Upper lobe of right lung (tissue), 1 donor: ENCODE measurements at regions not wholly inside any gene's neighbourhood (a gene's known extent, or its start where the extent isn't known, plus 50 kb on each side); places are given as distances from the start of the nearest gene placed in this dataset.

Source experiments
- ATAC-seq: fragments of 200-7000 bp; cut with Tn5 transposase; one replicate; pipeline ENCODE4 v1.9.1; 2020; ENCODE audit warnings: mild to moderate bottlenecking, moderate library complexity
- DNase-seq: peaks from one replicate; pipeline ENCODE4 v3.0.0-alpha.2; 2020
- H3K27ac ChIP-seq: fragments of 200-600 bp; one replicate; pipeline ENCODE4 v1.8.0; 2022
- H3K27me3 ChIP-seq: fragments of 200-600 bp; one replicate; pipeline ENCODE4 v1.8.0; 2022; ENCODE audit warnings: mild to moderate bottlenecking
- H3K36me3 ChIP-seq: fragments of 200-600 bp; one replicate; pipeline ENCODE4 v1.8.0; 2022
- H3K4me1 ChIP-seq: fragments of 200-600 bp; one replicate; pipeline ENCODE4 v1.8.0; 2022
- H3K4me3 ChIP-seq: fragments of 200-600 bp; one replicate; pipeline ENCODE4 v1.8.0; 2022; ENCODE audit warnings: mild to moderate bottlenecking
- H3K9me3 ChIP-seq: fragments of 200-600 bp; one replicate; pipeline ENCODE4 v1.8.0; 2022
- CTCF ChIP-seq: fragments of 200-600 bp; IDR thresholded peaks from one replicate; pipeline ENCODE4 v1.8.0; 2022; ENCODE audit warnings: antibody characterized with exemption
- intact Hi-C: fragments of 100-400 bp; cut with DNase I; formaldehyde crosslinking; loops from one replicate; pipeline ENCODE4 v1.11.0; 2022
- donor health status: DM: no; HTN: yes; CAD: no; lungs with severe emphysema.

GRCh38 chr6:66985816-66986215, 1278.8 kb upstream of the EYS start:
- Histone ChIP-seq H3K4me1 (no peaks in the 10 kb centered on the region), H3K27me3 (no peaks in the 10 kb centered on the region), H3K9me3 (no peaks in the 10 kb centered on the region), H3K4me3 (no peak overlapping the region), H3K36me3 (no peaks in the 10 kb centered on the region), H3K27ac (no peak overlapping the region)
- DNase-seq (no peak), ATAC-seq (no peak)
- intact Hi-C loops, result no loop called here
- no peak for TF ChIP-seq CTCF

DNA sequence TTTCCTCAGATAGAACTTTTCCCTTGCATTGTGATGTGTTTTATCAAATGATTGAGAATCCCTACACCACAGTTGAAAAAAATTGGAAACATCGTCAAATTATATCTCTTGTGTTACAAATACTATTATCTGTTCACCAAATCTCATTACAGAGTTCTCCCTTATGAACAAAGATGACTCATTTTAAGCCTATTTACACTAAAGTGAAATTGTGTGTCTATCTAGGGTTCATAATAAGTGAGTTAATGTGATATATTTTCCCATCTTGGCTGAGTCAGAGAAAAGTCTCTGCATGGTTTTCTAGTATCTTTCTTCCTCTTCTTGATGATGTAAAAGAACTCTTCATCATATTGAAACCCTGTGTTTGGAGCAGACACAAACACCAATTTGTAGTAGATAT, 1263.3 kb upstream of the EYS start:
- no peak for ATAC-seq

DNA sequence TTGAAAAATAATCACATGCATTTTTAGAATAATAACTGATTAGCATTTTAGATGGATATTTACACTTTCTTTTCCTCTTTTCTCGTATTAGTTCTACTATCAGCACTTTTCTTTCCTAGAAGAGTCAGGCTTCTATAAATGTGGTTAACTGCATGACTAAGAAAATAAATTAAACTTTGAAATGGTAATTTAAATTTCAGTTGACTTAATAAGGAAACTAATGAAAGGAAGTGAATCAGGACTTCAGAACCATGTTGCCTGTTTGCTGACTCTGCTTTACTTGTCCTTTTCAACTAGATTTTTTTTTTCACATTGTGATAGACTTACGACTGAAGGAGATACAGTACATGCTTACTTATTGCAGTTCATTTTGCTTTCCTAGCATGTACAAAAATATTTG, 1258.2 kb upstream of the EYS start:
- no peak overlapping the region for H3K27ac ChIP-seq
- DNase-seq (no peak), ATAC-seq (no peak)
- no peak for TF ChIP-seq CTCF
- H3K4me1 ChIP-seq, result no peaks in the 10 kb centered on the region
- no peaks in the 10 kb centered on the region for H3K9me3 ChIP-seq
- H3K36me3 ChIP-seq, result no peaks in the 10 kb centered on the region
- H3K4me3 ChIP-seq, result no peak overlapping the region
- intact Hi-C loops, result no loop called here
- H3K27me3 ChIP-seq, result no peaks in the 10 kb centered on the region

More for the DNA sequence above, 1263.3 kb upstream of the EYS start:
- no peak for DNase-seq
- Histone ChIP-seq H3K9me3 (no peaks in the 10 kb centered on the region), H3K27ac (no peak overlapping the region), H3K27me3 (no peaks in the 10 kb centered on the region), H3K4me3 (no peak overlapping the region), H3K4me1 (no peaks in the 10 kb centered on the region), H3K36me3 (no peaks in the 10 kb centered on the region)
- intact Hi-C loops, result no loop called here
- TF ChIP-seq CTCF, result no peak

DNA sequence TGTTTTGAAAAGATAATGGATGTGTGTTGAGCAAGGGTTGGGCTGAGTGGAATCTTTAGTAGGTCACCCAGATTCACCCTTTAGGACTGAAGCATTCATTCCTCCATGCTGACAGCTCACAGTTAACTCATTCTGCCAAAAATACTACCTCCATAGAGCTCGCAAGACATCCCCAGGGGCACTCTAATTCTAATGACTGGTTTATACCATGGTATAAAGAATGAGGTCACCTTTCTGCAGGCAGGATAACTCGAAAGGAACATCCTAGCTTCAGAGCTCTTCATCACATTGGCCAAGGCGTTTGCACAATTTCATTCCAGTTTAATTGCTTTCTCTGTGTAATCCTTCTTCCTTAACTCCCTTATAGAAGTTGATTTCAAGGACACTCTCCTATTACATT, 1257.2 kb upstream of the EYS start:
- H3K27ac ChIP-seq, result no peak overlapping the region
- H3K27me3 ChIP-seq, result no peaks in the 10 kb centered on the region
- no peak for DNase-seq
- no peaks in the 10 kb centered on the region for H3K4me1 ChIP-seq
- intact Hi-C loops, result no loop called here
- ATAC-seq, result no peak
- no peaks in the 10 kb centered on the region for H3K36me3 ChIP-seq
- no peak overlapping the region for H3K4me3 ChIP-seq
- no peak for TF ChIP-seq CTCF
- no peaks in the 10 kb centered on the region for H3K9me3 ChIP-seq

DNA sequence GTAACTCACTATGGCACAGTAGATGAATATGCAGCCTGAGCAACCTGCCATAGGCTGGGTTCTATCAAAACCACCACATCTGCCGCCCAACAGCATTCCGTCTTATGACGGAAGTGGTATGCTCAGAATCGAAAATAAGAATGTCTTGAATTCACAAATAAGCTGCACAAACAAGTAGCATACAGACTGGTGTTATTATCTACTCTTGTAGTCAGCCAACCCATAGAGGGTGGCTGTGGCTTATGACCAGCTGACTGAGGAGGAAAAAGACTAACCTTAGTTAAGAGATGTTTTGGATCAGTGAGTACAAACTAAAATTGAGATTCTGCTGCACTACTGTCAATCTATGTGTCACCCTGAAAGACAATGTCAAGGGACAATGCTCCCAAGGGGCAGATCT, 1255.1 kb upstream of the EYS start:
- Histone ChIP-seq H3K4me3 (no peak overlapping the region), H3K4me1 (no peaks in the 10 kb centered on the region), H3K27me3 (no peaks in the 10 kb centered on the region), H3K9me3 (no peaks in the 10 kb centered on the region), H3K36me3 (no peaks in the 10 kb centered on the region), H3K27ac (no peak overlapping the region)
- no peak for ATAC-seq
- TF ChIP-seq CTCF, result no peak
- intact Hi-C loops, result loop anchor here (2.0 kb wide), 1 partner anchor 47 kb away; no protein-coding TSS in a partner anchor
- DNase-seq, result no peak

- ATAC-seq, result no peak
- no peak for TF ChIP-seq CTCF
- Histone ChIP-seq H3K9me3 (no peaks in the 10 kb centered on the region), H3K4me1 (no peaks in the 10 kb centered on the region), H3K4me3 (no peak overlapping the region), H3K27ac (no peak overlapping the region), H3K36me3 (no peaks in the 10 kb centered on the region), H3K27me3 (no peaks in the 10 kb centered on the region)
- no peak for DNase-seq
- intact Hi-C loops, result no loop called here
Observed at GRCh38 chr6:66961191-66961590, 1254.2 kb upstream of the EYS start.
